ENCODE measurements at regions not wholly inside any gene's neighbourhood (a gene's known extent, or its start where the extent isn't known, plus 50 kb on each side); places are given as distances from the start of the nearest gene placed in this dataset.

- ATAC-seq (ENCODE audit: low FRiP score) (no peak), DNase-seq (ENCODE audit: low spot score) (no peak)
- TF ChIP-seq CTCF (IDR thresholded peaks at IDR 0.05): no peak
Measured at GRCh38 chr2:146537477-146537876, 1307.4 kb upstream of the ACVR2A start.

- no peak for ATAC-seq (ENCODE audit: low FRiP score)
Measured at GRCh38 chr2:146532509-146533147, 1312.2 kb upstream of the ACVR2A start.

GRCh38 chr2:146532009-146532408, 1312.8 kb upstream of the ACVR2A start:
- ATAC-seq (ENCODE audit: low FRiP score): no peak
- no peak for TF ChIP-seq CTCF (IDR thresholded peaks at IDR 0.05)
- DNase-seq (ENCODE audit: low spot score): no peak

More at GRCh38 chr2:146532509-146533147, 1312.2 kb upstream of the ACVR2A start:
- no peak for DNase-seq (ENCODE audit: low spot score)
- TF ChIP-seq CTCF (IDR thresholded peaks at IDR 0.05): no peak

GRCh38 chr2:146530886-146531285, 1313.9 kb upstream of the ACVR2A start:
- ATAC-seq (ENCODE audit: low FRiP score) (no peak), DNase-seq (ENCODE audit: low spot score) (no peak)
- no peak for TF ChIP-seq CTCF (IDR thresholded peaks at IDR 0.05)

- no peak for TF ChIP-seq CTCF (IDR thresholded peaks at IDR 0.05)
- DNase-seq (ENCODE audit: low spot score) (no peak), ATAC-seq (ENCODE audit: low FRiP score) (no peak)
Measured at GRCh38 chr2:146527166-146527565, 1317.7 kb upstream of the ACVR2A start.

GRCh38 chr2:146523196-146523595, 1321.6 kb upstream of the ACVR2A start:
- DNase-seq (ENCODE audit: low spot score) (no peak), ATAC-seq (ENCODE audit: low FRiP score) (no peak)
- TF ChIP-seq CTCF (IDR thresholded peaks at IDR 0.05): no peak

GRCh38 chr2:146506851-146507250, 1338.0 kb upstream of the ACVR2A start:
- no peak for TF ChIP-seq CTCF (IDR thresholded peaks at IDR 0.05)
- DNase-seq (ENCODE audit: low spot score) (no peak), ATAC-seq (ENCODE audit: low FRiP score) (no peak)

Data from omental fat pad (tissue), 3 donors.